GM21360 (cell line): ENCODE measurements at regions not wholly inside any gene's neighbourhood (a gene's known extent, or its start where the extent isn't known, plus 50 kb on each side); places are given as distances from the start of the nearest gene placed in this dataset.

Experiments used
- ATAC-seq: cut with Tn5 transposase; IDR thresholded peaks from one replicate; pipeline ENCODE4 v1.9.1; 2021; ENCODE audit warnings: mild to moderate bottlenecking, moderate library complexity; ENCODE audit not compliant: unreplicated experiment

GRCh38 chrX:148361641-148362040, 138.8 kb upstream of the AFF2 start:
- ATAC-seq = no peak

DNA sequence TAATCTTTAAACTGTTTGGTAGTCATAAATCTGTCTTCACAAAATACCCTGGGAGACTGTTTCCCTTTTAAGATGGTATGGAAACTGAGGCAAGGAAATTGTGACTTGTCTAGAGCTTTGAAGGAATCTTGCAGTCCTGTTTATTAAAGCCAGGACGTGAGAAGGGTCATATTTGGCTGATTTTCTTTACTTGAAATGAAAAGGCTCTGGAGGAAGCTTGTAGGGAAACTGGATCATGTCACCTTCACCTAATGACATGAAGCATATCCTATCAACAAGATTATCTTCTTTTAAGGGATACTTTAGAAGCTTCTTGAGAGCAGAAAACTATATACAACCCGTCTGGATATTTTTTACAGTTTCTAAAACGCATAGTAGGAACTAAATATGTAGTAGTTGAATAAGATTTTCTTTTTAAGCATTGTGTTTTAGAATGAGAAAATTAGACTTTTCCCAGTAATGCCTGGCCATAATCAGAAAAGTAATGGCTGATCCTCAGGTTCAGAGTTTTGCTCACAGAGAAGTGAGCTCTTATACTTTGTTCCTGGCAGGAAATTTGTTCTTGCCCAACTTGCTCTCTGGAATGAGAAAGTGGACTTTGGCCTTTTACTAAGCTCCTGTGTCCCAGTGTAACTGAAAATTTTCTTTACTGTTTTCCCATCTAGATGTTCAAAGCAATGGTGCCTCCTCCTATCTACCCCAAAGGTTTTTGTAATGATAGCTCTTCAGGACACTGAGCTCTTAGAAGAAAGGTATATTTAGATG, 136.8 kb upstream of the AFF2 start:
- ATAC-seq = no peak

- ATAC-seq = no peak
These were observed 135.2 kb upstream of the AFF2 start for GRCh38 chrX:148365233-148365632.

DNA sequence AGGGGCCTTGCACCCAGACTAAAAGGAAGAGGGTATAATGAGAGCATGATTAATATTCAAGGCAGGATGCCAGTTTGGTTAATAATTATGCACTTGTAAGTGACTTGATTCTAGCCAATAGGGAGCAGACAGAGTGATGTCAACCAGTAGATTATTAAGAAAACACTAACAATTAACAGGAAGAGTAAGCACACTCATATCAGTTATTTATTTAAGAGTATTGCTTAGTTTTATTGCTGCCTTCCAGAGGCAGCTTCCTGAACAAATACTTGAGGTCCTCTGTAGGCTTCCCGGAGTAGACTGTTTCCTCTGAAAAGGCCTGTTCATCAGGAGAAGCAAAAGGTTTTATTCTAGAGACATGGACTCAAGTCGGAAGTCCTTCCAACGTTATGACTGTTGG, 129.1 kb upstream of the AFF2 start:
- no peak for ATAC-seq

GRCh38 chrX:148372925-148373324, 127.5 kb upstream of the AFF2 start:
- no peak for ATAC-seq

DNA sequence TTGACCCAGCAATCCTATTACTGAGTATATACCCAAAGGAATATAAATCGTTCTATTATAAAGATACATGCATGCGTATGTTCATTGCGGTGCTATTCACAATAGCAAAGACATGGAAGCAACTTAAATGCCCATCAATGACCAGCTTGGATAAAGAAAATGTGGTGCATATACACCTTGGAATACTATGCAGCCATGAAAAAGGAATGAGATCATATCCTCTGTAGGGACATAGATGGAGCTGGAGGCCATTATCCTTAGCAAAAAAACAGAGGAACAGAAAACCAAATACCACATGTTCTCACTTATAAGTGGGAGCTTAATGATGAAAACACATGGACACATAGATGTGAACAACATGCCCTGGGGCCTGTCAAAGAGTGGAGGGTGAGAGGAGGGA, 124.1 kb upstream of the AFF2 start:
- no peak for ATAC-seq

DNA sequence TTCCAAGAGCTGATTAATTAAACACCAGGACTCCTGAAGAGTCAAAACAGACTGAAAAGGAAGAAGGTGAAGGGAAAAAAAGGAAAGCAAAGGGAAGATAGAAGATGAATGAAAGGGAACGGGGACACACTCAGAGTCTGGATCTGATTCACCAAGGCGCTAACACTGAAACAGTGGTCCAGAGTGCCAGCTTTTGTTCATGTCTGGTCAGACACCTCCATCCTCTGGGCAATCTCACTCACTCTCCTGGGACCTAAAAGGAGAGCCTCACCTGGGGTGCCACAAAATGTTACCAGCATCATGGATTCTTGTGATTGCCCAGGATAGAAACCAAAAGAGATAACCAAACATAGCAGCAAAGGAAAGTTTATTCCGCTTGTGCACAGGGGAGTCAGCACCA, 120.3 kb upstream of the AFF2 start:
- ATAC-seq = no peak

DNA sequence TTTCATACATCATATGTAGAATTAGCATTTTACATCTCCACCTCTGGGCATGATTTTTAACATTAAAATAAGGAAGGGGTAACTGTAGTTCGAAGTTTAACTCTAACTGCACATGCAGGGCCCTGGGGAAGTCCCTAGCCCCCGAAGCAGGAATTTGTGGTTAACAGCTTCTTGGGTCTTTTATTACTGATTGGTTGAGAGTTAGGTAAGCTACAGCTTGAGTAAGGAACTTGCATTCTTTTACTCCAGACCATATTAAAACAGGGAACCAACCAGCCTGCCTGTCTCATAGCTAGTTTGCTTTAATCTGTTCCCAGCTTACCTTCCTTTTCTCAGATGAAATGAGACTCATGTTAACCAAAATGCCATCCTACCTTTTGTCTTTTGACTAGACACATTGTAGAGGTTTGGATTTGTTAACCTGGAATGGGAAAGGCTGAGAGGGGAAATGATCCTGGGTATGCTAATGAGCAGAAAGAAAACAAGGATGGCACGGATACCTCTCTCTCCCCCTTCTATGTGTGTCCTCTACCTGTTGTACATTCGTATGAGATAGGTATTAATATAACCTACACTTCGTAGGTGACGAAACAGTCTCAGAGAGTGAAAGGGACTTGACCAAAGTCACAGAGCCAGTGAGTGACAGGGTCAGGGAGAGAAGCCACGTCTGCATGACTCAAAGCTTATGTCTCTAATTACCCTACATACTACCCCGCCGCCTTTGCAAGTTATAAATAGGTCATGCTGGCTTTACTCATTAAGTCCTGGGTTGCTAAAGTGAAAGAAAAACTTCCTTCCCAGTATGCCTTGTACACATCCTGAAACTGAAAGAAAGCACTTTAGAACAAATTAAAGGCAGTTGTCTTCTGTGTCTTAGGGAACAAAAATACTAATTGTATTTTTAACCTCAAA, 119.5 kb upstream of the AFF2 start:
- ATAC-seq = peak; percentile 96

DNA sequence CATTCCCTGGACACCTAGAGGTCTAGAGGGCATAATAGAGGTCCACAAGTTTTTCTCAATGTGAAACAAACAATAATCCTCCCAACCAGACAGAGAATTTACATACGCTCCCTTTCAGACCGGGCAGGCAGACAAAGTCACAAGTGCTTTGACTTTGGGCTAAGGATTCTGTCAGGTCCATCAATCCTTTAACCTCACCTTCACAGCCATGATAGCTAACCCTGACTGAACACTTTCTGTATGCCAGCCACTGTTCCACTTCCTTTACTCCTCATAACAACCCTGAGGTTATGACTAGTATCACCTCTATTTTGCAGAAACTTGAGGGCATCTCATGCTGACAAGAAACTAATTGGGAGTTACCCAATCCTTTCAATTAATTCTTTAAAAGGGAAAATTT, 118.8 kb upstream of the AFF2 start:
- peak; percentile 19 for ATAC-seq

DNA sequence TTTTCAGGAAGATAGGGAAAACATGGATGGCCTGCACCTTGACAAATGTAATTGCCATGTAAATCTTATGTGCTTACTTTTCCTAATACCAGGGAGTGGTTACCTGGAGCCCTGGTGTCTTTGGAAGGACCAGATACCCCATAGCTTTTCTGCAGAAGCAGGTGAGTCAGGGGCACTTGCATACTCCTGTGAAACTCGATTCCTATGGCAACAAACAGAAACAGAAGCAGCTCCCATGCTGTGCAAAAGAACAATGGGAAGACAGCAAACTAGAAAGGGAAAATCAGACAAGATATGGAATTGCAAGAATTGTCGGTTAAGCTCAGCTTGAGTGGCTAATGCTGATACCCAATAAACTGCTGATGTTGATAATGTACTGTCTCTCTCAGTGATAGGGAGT, 117.4 kb upstream of the AFF2 start:
- ATAC-seq = no peak

DNA sequence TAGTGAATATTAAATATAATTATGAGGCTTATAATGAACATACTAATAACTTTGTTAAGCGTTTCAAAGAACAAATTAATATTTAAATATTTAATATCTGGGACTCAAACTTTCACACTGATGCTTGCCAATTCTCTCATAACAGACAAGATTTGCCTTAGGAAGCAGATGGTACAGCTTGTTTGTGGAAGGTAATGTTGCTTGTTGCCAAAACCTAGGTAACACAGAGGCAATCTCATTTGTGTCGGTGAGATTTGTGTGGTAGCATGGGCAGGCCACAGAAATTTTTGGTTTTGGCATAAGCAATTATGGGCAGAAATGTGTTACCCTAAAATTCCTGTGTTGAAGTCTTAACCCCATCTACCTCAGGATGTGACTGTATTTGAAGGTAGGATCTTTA, 114.9 kb upstream of the AFF2 start:
- ATAC-seq = no peak

GRCh38 chrX:148389629-148390028, 110.8 kb upstream of the AFF2 start:
- ATAC-seq = no peak

DNA sequence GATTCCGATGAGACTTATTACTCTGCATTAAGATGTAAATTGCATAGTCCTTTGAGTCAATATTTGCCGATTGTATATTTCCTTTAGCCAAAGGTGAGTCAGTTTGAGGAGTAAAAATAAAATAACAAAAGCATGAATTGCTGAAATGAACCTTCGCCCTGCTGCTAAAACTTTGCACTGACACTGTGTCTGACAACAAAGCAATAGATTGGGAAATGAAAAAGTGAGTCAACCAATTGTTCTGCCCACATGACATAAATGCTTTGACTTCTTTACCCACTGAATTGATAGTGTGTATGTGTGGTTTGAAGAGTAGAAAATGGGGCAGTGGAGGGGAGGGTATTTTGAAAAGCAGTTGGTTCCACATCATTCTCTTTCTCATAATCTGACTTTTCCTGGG, 88.4 kb upstream of the AFF2 start:
- ATAC-seq = no peak

DNA sequence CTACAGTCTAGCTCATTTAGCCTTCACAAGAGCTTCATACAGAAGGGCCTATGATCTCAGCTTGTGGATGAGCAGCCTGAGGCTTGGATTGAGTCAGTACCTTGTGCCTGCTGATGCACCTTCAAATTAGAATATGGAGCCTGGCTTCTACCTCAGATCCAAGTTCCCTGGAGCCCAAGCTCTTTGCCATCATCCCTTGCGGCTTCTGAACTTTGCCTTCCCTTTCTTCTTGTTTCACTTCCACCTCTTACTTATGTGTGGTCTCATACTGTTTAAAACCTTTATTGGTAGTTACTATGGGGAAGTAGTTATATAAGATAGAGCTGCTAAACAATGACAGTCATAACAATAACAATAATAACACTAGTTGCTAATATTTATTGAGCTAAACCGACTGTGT, 84.3 kb upstream of the AFF2 start:
- ATAC-seq = no peak

GRCh38 chrX:148416931-148417330, 83.5 kb upstream of the AFF2 start:
- no peak for ATAC-seq

- no peak for ATAC-seq
These were observed 82.5 kb upstream of the AFF2 start for GRCh38 chrX:148417934-148418333.

GRCh38 chrX:148422526-148422925, 77.9 kb upstream of the AFF2 start:
- ATAC-seq = no peak

DNA sequence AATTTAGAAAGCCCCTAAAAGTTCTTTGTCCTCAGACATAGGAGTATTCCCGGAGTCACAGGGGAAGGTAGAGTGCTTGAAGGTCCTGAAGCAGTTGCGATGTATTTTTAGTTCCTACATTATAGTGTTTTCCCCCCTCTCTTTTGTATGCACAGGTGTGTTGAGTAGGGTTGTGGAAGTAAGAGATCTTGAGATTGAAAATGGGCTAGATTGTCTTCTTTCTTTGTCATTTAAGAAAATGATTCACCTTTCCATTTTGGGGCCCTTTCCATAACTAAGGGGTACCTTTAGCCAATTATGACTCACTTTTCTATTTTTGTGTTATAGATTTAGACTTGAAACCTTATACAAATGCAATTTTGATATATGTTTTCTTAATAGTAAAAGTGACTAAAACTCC, 75.8 kb upstream of the AFF2 start:
- no peak for ATAC-seq

- no peak for ATAC-seq
These were observed 74.0 kb upstream of the AFF2 start for GRCh38 chrX:148426467-148426866.

- no peak for ATAC-seq
These were observed 59.0 kb upstream of the AFF2 start for GRCh38 chrX:148441387-148441786.

DNA sequence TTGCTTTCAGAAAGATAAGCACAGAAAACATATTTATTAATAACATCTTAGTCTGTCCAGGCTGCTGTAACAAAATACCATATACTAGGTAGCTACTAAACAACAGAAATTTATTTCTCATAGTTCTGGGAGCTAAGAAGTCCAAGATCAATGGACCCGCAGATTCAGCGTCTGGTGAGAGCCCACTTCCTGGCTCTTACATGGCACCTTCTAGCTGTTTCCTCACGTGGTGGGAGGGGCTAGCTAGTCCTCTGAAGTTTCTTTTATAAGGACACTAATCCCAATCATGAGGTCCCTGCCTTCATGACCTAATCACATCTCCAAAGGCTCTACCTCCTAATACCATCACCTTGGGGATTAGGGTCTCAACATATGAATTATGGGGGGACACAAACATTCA, 57.2 kb upstream of the AFF2 start:
- ATAC-seq = no peak

DNA sequence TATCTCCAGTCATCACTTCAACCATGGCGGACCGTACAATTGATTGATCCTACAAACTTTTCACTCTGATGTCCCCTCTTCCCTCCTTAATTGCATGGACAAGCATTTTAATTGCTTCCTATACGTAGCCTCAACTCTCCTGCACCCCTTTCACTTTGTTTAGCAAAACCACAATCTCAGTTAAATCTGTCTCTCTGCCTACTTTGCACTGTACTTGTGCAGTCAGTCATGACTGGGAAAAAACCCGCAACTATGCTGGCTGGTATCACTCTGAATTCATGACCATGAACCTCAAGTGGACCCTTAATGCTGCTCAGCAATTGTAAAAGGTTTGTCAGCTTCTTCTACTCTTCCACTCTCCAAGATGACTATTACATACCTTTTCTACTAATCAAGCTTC, 51.7 kb upstream of the AFF2 start:
- ATAC-seq = no peak
